DMS 273 (cell line): ENCODE measurements at regions not wholly inside any gene's neighbourhood (a gene's known extent, or its start where the extent isn't known, plus 50 kb on each side); places are given as distances from the start of the nearest gene placed in this dataset.

ENCODE experiments used
- DNase-seq: peaks from one replicate; lab custom pipeline; 2025; ENCODE audit not compliant: unreplicated experiment; lab: John Stamatoyannopoulos, UW

- DNase-seq: no peak
Observed at GRCh38 chr12:34289431-34290380, 267.4 kb downstream of the ALG10 start.

GRCh38 chr12:34290381-34290995, 268.2 kb downstream of the ALG10 start:
- DNase-seq: no peak

- DNase-seq: no peak
Observed at GRCh38 chr12:34291001-34291400, 268.7 kb downstream of the ALG10 start.

- DNase-seq: no peak
Observed at GRCh38 chr12:34291426-34291901, 269.2 kb downstream of the ALG10 start.

GRCh38 chr12:34292736-34293625, 270.7 kb downstream of the ALG10 start:
- peak; percentile 56 for DNase-seq

- DNase-seq: no peak
Observed at GRCh38 chr12:34294137-34294536, 271.8 kb downstream of the ALG10 start.

GRCh38 chr12:34294671-34295365, 272.5 kb downstream of the ALG10 start:
- no peak for DNase-seq

GRCh38 chr12:34295366-34296142, 273.3 kb downstream of the ALG10 start:
- DNase-seq: no peak

GRCh38 chr12:34296143-34297041, 274.1 kb downstream of the ALG10 start:
- no peak for DNase-seq

- DNase-seq: no peak
Observed at GRCh38 chr12:34297126-34297789, 275.0 kb downstream of the ALG10 start.

- no peak for DNase-seq
Observed at GRCh38 chr12:34297790-34298164, 275.5 kb downstream of the ALG10 start.

- no peak for DNase-seq
Observed at GRCh38 chr12:34298176-34298970, 276.1 kb downstream of the ALG10 start.

GRCh38 chr12:34298971-34299801, 276.9 kb downstream of the ALG10 start:
- DNase-seq: no peak

- DNase-seq: no peak
Observed at GRCh38 chr12:34299802-34300193, 277.5 kb downstream of the ALG10 start.

- DNase-seq: no peak
Observed at GRCh38 chr12:34300376-34301250, 278.3 kb downstream of the ALG10 start.
